GM21515 (cell line): ENCODE measurements at regions not wholly inside any gene's neighbourhood (a gene's known extent, or its start where the extent isn't known, plus 50 kb on each side); places are given as distances from the start of the nearest gene placed in this dataset.

Experiments
- ATAC-seq: cut with Tn5 transposase; IDR thresholded peaks from one replicate; pipeline ENCODE4 v1.9.1; 2021; ENCODE audit not compliant: unreplicated experiment

DNA sequence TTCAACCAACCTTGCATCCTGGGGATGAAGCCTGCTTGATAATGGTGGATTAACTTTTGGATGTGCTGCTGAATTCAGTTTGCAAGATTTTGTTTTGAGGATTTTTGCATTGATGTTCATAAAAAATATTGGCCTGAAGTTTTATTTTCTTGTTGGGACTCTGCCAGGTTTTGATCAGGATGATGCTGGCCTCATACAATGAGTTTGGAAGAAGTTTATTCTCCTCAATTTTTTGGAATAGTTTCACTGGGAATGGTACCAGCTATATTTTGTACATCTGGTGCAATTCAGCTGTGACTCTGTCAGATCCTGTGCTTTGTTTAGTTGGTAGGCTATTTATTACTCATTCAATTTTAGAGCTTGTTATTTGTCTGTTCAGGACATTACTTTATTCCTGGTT, 340.3 kb upstream of the TRAM1L1 start:
- no peak for ATAC-seq

DNA sequence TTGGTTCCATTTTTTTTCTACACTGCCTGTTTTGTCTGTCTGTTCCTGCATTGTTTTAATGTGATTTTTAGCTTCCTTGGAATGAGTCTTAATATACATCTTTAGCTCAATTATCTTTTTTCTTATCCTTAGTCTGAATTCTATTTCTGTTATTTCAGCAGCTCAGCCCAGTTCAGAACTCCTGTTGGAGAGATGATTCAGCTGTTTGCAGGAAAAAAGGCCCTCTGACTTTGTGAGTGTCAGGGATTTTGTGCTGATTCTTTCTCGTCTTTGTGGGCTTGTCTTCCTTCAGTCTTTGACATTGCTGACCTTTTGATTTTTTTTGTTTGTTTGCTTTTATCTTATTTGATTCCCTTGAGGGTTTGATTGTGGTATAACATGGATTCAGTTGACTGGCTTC, 343.2 kb upstream of the TRAM1L1 start:
- ATAC-seq = no peak

DNA sequence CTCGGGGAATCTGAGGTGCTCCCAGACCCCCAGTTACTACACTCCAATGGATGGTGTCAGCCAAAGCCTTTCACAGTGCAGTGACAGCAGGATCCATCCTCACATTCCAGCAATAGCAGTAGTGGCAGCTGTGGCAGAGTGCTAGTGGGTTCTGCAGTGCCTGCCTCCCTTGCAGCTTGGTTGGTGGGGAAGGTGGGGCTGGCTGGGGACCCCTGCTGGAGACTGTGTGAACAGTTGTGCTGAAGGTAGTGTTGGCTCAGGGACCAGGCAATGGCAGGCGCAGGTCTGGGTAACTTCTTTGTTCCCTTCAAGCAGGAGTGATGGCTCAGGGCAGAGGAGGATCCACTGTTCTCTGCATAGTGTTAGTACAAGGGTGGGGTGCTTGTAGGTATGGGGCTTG, 343.7 kb upstream of the TRAM1L1 start:
- ATAC-seq = no peak

DNA sequence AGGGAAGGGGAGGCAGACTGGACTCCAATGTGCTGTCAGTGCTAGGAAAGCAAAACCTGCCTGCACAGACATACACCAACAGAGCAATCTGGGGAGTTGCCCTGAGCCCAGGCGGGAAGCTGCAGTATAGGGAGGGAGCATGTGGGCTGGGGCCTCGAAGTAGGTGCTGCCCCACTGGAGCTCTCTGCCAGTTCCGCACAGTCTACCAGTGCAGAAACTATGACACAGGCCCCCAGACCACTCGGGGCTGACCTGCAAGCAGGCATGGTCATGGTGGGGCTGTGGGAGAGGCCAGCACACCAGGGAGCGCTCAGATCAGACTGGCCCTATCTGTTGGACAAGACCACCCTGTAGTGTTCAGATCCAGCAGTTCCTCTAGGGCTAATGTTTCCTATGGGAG, 344.1 kb upstream of the TRAM1L1 start:
- ATAC-seq = no peak

DNA sequence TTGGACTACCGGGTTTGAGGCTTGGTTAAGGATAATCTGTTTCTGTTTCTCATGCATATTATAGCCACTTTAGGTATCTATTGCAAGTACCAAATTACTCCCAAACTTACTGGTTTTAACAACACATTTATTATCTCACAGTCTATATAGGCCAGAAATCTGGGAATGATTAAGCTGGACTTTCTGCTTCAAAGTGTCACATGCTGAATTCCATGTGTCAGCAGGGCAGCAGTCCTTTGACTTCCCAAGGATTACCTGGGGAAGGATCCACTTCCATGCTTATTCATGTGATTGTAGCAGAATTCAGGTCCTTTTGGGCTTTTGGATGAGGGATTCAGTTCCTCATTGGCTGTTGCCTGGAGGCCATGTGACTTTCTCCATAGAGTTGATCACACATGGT, 349.0 kb upstream of the TRAM1L1 start:
- ATAC-seq = no peak

DNA sequence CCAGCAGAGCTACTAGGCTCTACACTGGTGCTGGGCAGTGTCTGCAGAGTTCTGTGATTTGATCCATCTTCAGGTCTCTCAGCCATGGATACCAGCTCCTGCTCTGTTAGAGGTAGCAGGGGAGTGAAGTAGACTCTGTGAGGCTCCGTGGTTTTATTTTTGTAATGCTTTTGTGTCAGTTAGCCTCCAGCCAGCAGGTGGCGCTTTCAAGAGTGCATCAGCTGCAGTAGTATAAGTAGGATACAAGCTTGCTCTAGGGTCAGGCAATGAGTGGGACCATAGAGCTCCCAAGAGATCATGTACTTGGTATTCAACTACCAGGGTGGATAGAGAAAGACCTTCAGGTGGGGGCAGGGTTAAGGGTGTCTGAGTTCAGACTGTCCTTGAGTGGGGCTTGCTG, 362.5 kb upstream of the TRAM1L1 start:
- ATAC-seq = no peak

DNA sequence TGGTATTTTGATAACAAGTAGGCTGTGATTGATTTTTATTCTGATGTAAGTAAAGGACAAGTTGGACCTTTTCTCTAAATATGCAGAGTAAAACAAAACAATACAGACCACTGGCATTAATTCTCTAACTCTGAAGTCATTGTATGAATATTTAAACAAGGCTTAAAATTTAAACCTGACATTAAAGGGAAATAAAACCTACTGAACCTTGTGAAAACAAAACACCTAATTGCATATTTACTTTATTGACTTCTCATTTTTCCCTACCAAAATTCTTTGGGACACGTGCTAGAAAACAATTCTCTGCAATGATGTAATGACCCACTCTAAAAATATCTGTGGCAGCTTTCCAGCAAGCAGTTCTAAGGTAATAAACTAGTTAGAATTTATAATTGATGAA, 369.7 kb upstream of the TRAM1L1 start:
- ATAC-seq = no peak

DNA sequence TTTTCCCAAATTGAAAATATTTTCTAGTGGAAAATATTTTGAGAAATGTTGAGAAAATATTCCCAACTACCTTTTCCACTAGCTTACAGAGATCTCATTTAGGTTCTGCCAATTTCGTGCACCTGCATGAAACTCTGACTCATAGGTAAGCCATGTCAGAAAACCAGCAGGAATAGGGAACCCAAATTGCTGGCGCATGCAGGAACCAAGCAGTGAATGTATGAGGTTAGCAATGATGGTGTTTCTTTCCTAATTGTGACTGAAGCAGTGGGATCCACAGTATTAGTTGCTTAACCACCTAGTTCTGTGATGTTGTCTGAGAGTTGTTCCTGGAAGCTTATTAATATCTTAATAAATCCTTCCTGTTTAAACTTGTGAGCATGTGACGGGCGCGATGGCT, 381.0 kb upstream of the TRAM1L1 start:
- no peak for ATAC-seq

DNA sequence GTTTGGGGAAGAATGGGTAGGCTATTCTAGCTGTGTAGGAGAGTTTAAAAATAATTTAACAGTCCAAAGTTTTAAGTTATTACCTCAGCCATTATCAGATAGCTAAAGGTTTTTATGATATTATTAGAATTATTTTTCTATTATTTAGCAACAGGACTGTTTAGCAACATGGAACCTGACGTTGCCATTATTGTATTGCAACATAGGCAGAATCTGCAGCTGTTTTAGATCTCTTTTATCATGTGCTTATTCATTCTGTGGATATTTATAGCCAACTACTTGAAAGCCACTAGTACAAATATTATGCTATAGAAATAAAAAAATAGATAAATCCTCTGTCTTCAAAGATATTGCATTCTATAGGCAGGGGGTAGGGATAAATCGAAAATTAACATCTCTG, 382.0 kb upstream of the TRAM1L1 start:
- no peak for ATAC-seq

DNA sequence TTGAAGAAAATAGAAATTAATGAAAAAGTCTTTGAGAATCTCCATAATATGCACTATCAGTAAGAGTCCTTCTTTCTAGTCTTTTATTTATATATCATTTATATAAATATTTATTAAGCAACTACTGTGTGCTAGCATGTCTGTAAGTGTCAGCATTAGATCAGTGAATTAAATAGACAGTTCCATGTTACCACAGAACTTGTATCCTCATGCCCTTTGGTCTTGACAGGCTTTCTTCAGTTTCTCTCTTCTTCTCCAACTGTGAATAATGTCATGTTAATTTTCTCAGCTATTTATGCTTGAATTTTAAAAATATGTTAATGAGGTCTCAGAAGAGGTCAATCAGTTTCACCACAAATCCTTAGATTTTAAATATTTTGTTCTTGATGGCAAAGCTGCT, 389.6 kb upstream of the TRAM1L1 start:
- no peak for ATAC-seq

DNA sequence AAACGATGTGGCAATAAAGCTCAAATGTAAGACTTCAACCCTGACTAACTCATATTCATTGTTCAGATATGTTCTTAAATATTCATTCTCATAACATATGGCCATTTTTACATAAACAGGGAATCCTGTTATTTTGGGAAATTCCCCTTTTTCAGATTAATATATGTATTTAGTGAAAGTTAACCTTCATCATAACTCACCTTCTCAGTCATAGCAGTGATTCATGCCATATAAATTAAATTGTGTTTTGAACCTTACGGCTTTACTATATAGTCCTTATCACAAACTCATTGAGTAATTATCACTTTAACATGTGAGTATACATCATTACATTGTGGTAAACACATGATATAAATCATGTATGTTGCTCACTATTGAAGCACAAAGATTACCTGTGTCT, 392.5 kb upstream of the TRAM1L1 start:
- no peak for ATAC-seq

DNA sequence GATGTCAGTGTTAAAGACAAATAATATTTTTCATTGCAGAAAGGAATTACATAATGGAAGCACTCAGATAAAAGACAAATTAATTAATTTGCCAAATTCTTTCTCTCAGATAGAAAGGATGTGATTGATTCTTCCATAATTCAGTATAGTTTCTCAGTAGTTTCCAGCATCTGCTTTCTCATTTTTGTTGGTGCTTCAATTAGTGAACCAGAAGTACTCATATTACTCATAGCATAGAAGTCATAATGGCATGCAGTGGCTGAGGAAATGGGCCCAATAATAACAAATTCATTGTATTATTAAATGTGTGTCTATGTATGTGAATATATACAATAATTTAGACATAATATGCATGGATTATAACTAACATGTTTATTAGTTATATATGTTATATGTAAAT, 393.3 kb upstream of the TRAM1L1 start:
- no peak for ATAC-seq

DNA sequence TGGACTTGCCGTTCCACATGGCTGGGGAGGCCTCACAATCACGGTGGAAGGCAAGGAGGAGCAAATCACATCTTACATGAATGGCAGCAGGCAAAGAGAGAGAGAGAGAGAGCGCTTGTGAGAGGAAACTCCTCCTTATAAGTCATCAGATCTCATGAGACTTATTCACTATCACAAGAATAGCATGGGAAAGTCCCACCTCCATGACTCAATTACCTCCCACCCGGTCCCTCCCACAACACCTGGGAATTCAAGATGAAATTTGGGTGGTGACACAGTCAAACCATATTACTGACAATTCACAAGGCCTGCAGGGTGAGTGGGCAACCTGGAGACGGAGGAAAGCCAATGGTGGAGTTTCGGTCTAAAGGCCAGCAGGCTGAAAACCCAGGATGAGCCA, 394.3 kb upstream of the TRAM1L1 start:
- no peak for ATAC-seq

DNA sequence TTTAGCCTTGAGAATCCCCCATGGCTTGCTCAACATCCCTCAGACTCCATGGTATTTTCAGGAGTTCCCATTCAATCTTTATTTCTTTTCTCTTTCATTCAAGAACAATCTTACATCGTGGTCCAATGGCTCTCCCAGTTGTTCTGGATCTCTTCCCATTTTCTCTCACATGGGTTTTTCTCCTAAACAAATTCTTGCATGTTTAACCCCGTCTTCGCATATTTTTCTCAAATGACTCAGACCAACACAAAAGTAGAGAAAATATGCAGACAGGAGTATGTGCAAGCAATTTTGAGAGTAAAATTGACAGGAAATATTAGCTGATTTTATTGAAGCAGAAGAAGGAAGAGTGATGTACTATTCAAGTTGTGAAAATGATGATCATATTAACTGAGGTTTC, 396.4 kb upstream of the TRAM1L1 start:
- no peak for ATAC-seq

DNA sequence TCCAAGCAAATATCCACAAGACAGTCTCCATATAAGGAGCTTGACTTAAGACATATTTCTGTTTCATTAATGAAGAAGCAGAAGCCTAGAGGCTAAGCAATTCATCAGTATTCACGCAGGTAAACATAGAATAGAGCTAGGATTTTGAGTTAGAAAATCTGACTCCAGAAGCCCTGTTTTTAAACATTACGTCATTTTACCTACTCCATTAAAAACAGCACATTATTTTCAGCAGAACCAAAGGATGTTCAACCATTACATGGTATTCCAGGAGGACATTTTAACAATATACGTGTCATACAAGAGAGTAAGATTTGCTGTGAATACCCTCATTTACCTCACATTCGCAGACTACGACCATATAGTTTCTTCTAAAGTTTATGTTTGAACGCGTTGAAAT, 403.3 kb upstream of the TRAM1L1 start:
- no peak for ATAC-seq

DNA sequence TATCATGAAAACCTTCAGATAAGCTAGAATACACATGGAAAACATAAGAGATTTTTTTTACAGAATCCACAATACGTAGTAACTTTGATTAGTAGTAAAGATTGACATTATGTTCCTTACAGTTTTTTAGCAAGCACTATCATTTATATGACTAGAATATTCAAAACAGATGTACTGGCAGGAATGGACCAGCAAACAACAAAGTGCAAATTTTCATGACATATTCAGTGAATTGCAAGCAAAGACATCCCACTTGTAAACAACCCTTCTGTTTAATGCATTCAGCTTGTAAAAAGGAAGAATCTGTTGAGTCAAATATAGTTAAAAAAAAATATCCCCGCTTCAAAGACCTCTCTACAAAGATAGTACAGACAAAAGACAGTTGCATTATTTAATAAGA, 403.7 kb upstream of the TRAM1L1 start:
- ATAC-seq = no peak

DNA sequence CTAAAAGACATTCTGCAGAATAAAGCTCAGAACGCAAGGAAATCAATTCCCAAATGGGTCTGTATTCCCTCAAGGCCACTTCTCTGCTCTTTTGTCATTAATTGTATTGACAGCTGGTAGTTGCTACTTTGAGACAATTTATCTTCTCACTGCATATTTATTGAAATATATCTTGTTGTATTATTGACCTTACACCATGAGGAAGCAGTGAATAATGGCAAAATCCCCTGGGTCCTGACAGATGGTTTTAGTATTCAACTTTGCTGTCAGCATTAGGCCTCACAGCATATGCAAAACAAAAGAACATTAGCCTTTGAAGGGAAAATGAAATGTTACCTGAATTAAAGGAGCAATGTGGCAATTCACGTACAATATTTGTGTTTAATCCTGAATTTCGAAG, 406.1 kb upstream of the TRAM1L1 start:
- ATAC-seq = no peak

DNA sequence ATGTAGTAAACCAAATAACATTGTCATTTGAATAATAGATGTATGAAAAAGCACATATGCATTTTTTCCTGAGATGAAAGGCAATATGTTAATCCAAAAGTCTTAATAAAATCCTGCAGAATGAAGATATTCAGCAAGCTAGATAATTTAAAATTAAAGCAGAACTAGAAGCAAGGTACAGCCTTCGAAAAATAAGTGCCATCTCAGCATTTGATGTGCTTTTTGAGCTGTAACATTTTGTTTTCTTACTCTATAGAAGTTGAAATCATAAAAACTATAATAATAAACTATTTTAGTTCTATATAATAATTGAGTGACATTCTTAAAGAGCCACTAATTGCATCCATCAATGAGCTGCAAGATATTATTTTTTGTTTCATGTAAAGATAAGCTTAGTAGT, 410.4 kb upstream of the TRAM1L1 start:
- ATAC-seq = no peak

DNA sequence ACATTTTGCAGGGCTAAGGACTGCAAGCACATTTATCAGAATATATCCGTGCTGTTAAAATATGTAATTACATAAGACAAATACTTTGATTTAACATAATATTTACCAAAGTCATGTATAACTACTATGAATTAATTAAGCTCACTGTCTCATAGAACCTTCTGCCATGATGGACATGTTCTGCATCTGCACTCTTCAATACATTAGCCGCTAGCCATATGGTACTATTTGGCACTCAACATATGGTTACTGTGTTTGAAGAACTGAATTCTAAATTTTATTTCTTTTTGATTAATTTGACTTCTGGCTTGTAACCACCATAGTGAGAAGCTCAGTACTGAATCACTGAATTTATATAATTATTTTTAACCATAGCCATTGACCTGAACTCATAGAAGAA, 427.0 kb upstream of the TRAM1L1 start:
- no peak for ATAC-seq

DNA sequence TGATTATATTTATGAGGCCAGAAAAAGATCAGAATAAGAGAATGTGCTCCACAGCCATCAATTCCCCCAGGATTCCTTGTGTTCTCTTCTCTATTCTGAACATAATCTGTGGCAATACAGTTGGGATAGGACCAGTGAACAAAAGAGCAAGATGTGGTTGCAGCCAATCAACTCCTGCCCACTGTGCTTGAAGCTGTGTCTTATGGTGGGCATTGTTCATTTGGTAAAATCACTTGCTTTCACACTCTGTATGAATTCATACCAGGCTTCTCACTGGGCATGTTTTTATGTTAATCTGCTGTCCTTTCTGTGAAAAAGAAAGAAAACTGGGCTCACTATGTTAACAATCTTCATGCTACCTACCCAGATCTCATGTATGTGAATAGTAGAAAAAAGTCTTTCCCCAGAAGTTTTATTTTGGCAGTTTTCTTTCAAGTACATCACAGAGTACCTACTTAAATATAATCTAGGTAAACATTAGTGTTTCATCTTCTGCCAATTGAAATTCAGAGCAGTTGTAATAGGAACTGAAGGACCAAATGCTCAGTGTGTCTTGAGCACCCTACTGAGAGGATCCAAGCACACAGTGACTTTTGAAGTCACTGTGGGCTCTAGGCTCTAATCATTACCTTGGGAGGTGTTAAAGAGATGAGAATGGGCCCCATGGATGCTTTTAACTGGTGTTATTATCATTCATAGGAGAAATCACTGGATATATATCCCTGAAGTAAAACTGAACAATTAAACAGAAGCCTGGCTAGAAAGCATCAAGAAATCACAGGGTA, 429.2 kb upstream of the TRAM1L1 start:
- ATAC-seq = no peak

DNA sequence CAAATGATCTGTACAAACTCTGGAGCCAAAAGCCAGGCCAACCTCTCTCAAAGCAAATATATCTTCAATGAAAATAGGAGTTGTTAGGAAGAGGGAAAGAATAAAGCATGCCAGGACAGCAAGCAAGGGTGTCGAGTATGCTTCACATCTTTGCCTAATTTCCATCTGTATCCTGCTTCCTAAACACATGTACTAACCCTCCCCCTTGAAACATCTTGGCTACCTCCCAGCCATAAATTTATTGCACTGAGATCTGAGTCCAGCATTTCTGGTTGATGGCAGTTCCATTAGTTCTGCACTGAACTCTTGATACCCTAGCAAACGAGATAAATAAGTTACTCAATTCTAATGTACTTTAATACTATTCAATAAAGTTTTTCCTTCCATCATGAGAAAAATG, 430.5 kb upstream of the TRAM1L1 start:
- no peak for ATAC-seq

DNA sequence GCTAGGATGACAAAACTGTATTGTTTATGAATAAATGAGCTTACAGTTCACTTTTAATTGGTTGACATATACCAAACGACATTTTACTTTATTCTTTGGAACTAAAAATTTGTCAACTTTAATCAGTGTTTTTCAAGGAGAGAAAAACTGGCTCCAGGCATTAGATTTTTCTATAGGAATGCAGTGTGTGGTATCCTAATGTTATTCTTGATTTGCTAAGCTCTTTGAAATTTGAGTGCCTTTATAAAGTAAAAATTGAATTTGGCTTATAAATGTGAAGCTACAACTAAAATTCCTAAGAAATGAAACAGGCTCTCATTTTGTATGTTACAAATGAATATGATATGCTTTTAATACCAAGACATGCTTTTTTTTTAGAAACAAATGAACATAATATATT, 442.2 kb upstream of the TRAM1L1 start:
- ATAC-seq = no peak

DNA sequence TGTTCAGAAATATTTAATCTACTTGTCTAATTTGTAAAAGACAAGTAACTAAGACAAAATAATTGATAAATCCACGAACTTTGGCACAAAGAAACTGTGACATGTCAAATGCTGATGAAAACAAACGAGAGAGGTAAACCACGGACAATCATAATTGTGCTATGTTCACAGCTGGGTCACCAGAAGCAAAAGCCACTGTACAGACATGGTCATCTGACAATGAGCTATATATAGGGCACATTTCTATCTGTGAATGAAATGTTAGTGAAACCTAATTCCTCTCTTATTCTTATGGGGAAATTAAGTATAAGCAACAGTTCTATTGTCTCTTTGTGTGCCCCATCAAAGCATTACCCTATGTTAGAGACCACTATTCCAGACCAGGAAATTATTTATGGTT, 444.0 kb upstream of the TRAM1L1 start:
- ATAC-seq = no peak

DNA sequence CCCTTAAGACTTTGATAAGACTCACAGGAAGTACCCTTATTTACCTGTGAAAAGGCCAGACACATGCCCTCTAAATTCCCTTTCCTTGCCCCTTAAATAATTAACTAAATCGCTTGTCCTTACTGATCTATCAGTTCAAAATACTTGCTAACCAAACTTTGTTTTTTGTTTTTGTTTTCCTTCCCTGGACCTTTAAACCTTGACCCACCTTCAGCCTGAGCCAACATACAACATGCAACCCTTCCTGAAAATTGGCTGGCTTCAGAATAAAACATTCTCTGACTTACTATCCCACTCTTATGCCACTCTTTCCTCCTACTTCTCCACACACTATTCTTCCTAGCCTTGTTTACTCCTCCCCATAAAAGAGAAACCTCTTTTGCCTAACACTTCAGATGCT, 448.1 kb upstream of the TRAM1L1 start:
- no peak for ATAC-seq
